H1 (cell line): ENCODE measurements at regions not wholly inside any gene's neighbourhood (a gene's known extent, or its start where the extent isn't known, plus 50 kb on each side); places are given as distances from the start of the nearest gene placed in this dataset.
A peak's percentile ranks its signal among the peaks of the same experiment; 100 is the strongest.

Experiments used
- CTCF ChIA-PET: fragments of 300-600 bp; sonication (Branson Sonifier 250); formaldehyde crosslinking; loops from one replicate; lab custom pipeline; 2021; ENCODE audit not compliant: partially characterized antibody; lab: Charles Lee
- POLR2A ChIA-PET: fragments of 300-600 bp; sonication (Branson Sonifier 250); formaldehyde crosslinking; loops from one replicate; lab custom pipeline; 2021; ENCODE audit warnings: inconsistent platforms; ENCODE audit not compliant: partially characterized antibody; lab: Charles Lee
- DNase-seq, 2 experiments: peaks; one replicate each; pipeline versions ENCODE4 v3.0.0 to v3.0.0-alpha.2; 2010 to 2022; ENCODE audit warnings: low spot score in 2 of 2, low read depth in 1 of 2, mixed read lengths in 1 of 2
- FAIRE-seq: peaks from 2 replicates; lab custom pipeline; 2011; peaks lifted over from hg19 to GRCh38; lab: Jason Lieb, UNC
- H2AFZ ChIP-seq: 2 replicates; pipeline ENCODE4 v1.8.1; 2012; ENCODE audit warnings: low read length, inconsistent platforms
- H2AK5ac ChIP-seq: 2 replicates; pipeline ENCODE4 v1.6.1; 2013; ENCODE audit warnings: low read depth, low read length
- H2BK120ac ChIP-seq: replicated peaks from 2 replicates; pipeline ENCODE3; 2013; ENCODE audit warnings: low read depth, low read length, inconsistent platforms
- H2BK12ac ChIP-seq: 2 replicates; pipeline ENCODE4 v1.6.1; 2013; ENCODE audit warnings: low read depth, low read length
- H2BK15ac ChIP-seq: 2 replicates; pipeline ENCODE4 v1.6.1; 2013; ENCODE audit warnings: low read length
- H2BK20ac ChIP-seq: 2 replicates; pipeline ENCODE4 v1.6.1; 2013; ENCODE audit warnings: low read length
- H2BK5ac ChIP-seq: 2 replicates; pipeline ENCODE4 v1.6.1; 2013; ENCODE audit warnings: low read depth, low read length
- H3K14ac ChIP-seq: 2 replicates; pipeline ENCODE4 v1.6.1; 2013; ENCODE audit warnings: inconsistent platforms; ENCODE audit not compliant: insufficient read length
- H3K18ac ChIP-seq: 2 replicates; pipeline ENCODE4 v1.6.1; 2013; ENCODE audit warnings: low read length; ENCODE audit errors: extremely low read depth
- H3K23ac ChIP-seq: 2 replicates; pipeline ENCODE4 v1.6.1; 2013; ENCODE audit warnings: inconsistent platforms; ENCODE audit not compliant: insufficient read length
- H3K23me2 ChIP-seq: 2 replicates; pipeline ENCODE4 v1.6.1; 2013; ENCODE audit warnings: low read depth, low read length
- H3K27ac ChIP-seq: 2 replicates; pipeline ENCODE4 v1.6.1; 2011; ENCODE audit warnings: low read depth, low read length, inconsistent platforms
- H3K27me3 ChIP-seq, 4 experiments: replicated peaks in 1 of 4; 1 replicate in 1 of 4; 2 replicates in 3 of 4; pipeline versions ENCODE4 v1.6.1 to v1.8.1; 2011 to 2013; ENCODE audit warnings: low read length in 3 of 4, mild to moderate bottlenecking in 3 of 4, inconsistent platforms in 2 of 4, mixed read lengths in 2 of 4, moderate library complexity in 1 of 4; ENCODE audit not compliant: control insufficient read depth in 3 of 4, insufficient read depth in 3 of 4; ENCODE audit errors: extremely low read depth in 1 of 4
- H3K36me3 ChIP-seq, 4 experiments: 2 replicates each; pipeline versions ENCODE4 v1.6.1 to v1.8.1; 2011 to 2013; ENCODE audit warnings: mild to moderate bottlenecking in 4 of 4, low read length in 3 of 4, moderate library complexity in 2 of 4, control low read depth in 1 of 4, inconsistent platforms in 1 of 4; ENCODE audit not compliant: insufficient read depth in 4 of 4, control insufficient read depth in 2 of 4
- H3K4ac ChIP-seq: replicated peaks from 2 replicates; pipeline ENCODE3; 2013; ENCODE audit warnings: low read length, low read depth, mixed read lengths, inconsistent platforms; ENCODE audit not compliant: insufficient read length
- H3K4me1 ChIP-seq, 4 experiments: replicated peaks in 1 of 4; 1 replicate in 1 of 4; 2 replicates in 3 of 4; pipeline versions ENCODE4 v1.6.1 to v1.8.1; 2011 to 2013; ENCODE audit warnings: low read length in 3 of 4, inconsistent platforms in 2 of 4, mixed read lengths in 1 of 4; ENCODE audit not compliant: insufficient read depth in 4 of 4, control insufficient read depth in 3 of 4
- H3K4me2 ChIP-seq, 2 experiments: 2 replicates each; pipeline versions ENCODE4 v1.6.1 to v1.8.1; 2011 to 2013; ENCODE audit warnings: low read depth in 2 of 2, low read length in 2 of 2, control low read depth in 1 of 2, inconsistent platforms in 1 of 2, mild to moderate bottlenecking in 1 of 2; ENCODE audit not compliant: insufficient read depth in 1 of 2
- H3K4me3 ChIP-seq, 4 experiments: fragments of 200-600, 300-600 bp in 1 of 4; sonication (generic), shearing (Covaris generic), sonication (Bioruptor Twin) in 1 of 4; 2 replicates each; pipeline versions ENCODE4 v1.5.1 to v1.8.1; 2011 to 2016; ENCODE audit warnings: low read length in 4 of 4, low read depth in 3 of 4, control low read depth in 2 of 4, inconsistent platforms in 2 of 4, mild to moderate bottlenecking in 2 of 4, mixed read lengths in 1 of 4, moderate library complexity in 1 of 4; ENCODE audit not compliant: insufficient read depth in 2 of 4; ENCODE audit errors: extremely low read depth in 1 of 4
- H3K56ac ChIP-seq: replicated peaks from 2 replicates; pipeline ENCODE3; 2013; ENCODE audit warnings: low read depth, mild to moderate bottlenecking, mixed read lengths, low read length, inconsistent platforms; ENCODE audit not compliant: insufficient read length
- H3K79me1 ChIP-seq: 2 replicates; pipeline ENCODE4 v1.6.1; 2013; ENCODE audit warnings: low read depth, low read length, control low read depth
- H3K79me2 ChIP-seq, 2 experiments: 2 replicates each; pipeline versions ENCODE4 v1.6.1 to v1.8.1; 2012 to 2013; ENCODE audit warnings: low read length in 2 of 2, mild to moderate bottlenecking in 2 of 2, inconsistent platforms in 1 of 2; ENCODE audit not compliant: insufficient read depth in 2 of 2, control insufficient read depth in 1 of 2
- H3K9ac ChIP-seq, 4 experiments: replicated peaks in 1 of 4; 1 replicate in 1 of 4; 2 replicates in 3 of 4; pipeline versions ENCODE4 v1.6.1 to v1.8.1; 2011 to 2013; ENCODE audit warnings: low read depth in 3 of 4, low read length in 3 of 4, control low read depth in 2 of 4, mild to moderate bottlenecking in 2 of 4, moderate library complexity in 2 of 4, inconsistent platforms in 1 of 4; ENCODE audit errors: extremely low read depth in 1 of 4
- H3K9me3 ChIP-seq, 2 experiments: 2 replicates each; pipeline versions ENCODE4 v1.6.1 to v1.8.1; 2012 to 2013; ENCODE audit warnings: mild to moderate bottlenecking in 2 of 2, moderate library complexity in 2 of 2, control low read depth in 1 of 2, inconsistent platforms in 1 of 2, low read depth in 1 of 2, low read length in 1 of 2, mixed read lengths in 1 of 2; ENCODE audit not compliant: insufficient read depth in 2 of 2
- H4K20me1 ChIP-seq, 2 experiments: replicated peaks in 1 of 2; 2 replicates each; pipeline versions ENCODE3 to v1.8.1; 2011 to 2013; ENCODE audit warnings: inconsistent platforms in 2 of 2, low read length in 2 of 2, mild to moderate bottlenecking in 1 of 2; ENCODE audit not compliant: insufficient read depth in 2 of 2, control insufficient read depth in 1 of 2
- H4K5ac ChIP-seq: 2 replicates; pipeline ENCODE4 v1.6.1; 2013; ENCODE audit warnings: low read length, low read depth, mixed read lengths, inconsistent platforms; ENCODE audit not compliant: insufficient read length
- H4K8ac ChIP-seq: 2 replicates; pipeline ENCODE4 v1.8.0; 2013; ENCODE audit warnings: mild to moderate bottlenecking, moderate library complexity, low read length, inconsistent platforms; ENCODE audit not compliant: insufficient read depth; ENCODE audit errors: extremely low read depth
- H4K91ac ChIP-seq: replicated peaks from 2 replicates; pipeline ENCODE3; 2013; ENCODE audit warnings: low read length, mixed read lengths, inconsistent platforms; ENCODE audit not compliant: insufficient read length
- ASH2L ChIP-seq: fragments of 200-600, 300-600 bp; sonication (generic); IDR thresholded peaks from one replicate; pipeline ENCODE4 v1.7.1; 2017; ENCODE audit warnings: low read length
- HDAC2 ChIP-seq, 2 experiments: fragments of 300-600 bp in 1 of 2; sonication (generic) in 1 of 2; IDR thresholded peaks; 2 replicates each; pipeline ENCODE4 v1.6.1; 2011 to 2012; ENCODE audit warnings: low read depth in 2 of 2, low read length in 2 of 2, mild to moderate bottlenecking in 2 of 2, moderate library complexity in 2 of 2, borderline replicate concordance in 1 of 2, inconsistent platforms in 1 of 2
- JUND ChIP-seq: IDR thresholded peaks from 2 replicates; pipeline ENCODE4 v1.6.1; 2011; ENCODE audit warnings: mild to moderate bottlenecking, improper control_type of control experiment, low read length
- POLR2A ChIP-seq, 2 experiments: IDR thresholded peaks; 1 replicate in 1 of 2; 2 replicates in 1 of 2; pipeline ENCODE4 v1.6.1; 2011; ENCODE audit warnings: low read depth in 2 of 2, low read length in 2 of 2, mild to moderate bottlenecking in 2 of 2; ENCODE audit errors: control extremely low read depth in 1 of 2
- POU5F1 ChIP-seq: IDR thresholded peaks from 2 replicates; pipeline ENCODE4 v1.6.1; 2011; ENCODE audit warnings: low read depth, mild to moderate bottlenecking, low read length, moderate library complexity
- RAD21 ChIP-seq, 2 experiments: IDR thresholded peaks in 1 of 2; conservative IDR thresholded peaks in 1 of 2; 2 replicates each; pipeline ENCODE4 v1.6.1; 2011; ENCODE audit warnings: low read depth in 2 of 2, low read length in 2 of 2, improper control_type of control experiment in 1 of 2, inconsistent platforms in 1 of 2, mild to moderate bottlenecking in 1 of 2, moderate library complexity in 1 of 2
- RBBP5 ChIP-seq: IDR thresholded peaks from 2 replicates; pipeline ENCODE4 v1.7.1; 2012; ENCODE audit warnings: low read depth, mild to moderate bottlenecking, inconsistent platforms, low read length, moderate library complexity, borderline replicate concordance
- RNF2 ChIP-seq: fragments of 200-900, 300-1000 bp; sonication (generic); IDR thresholded peaks from 2 replicates; pipeline ENCODE4 v1.7.1; 2016; ENCODE audit warnings: borderline replicate concordance, low read depth, mild to moderate bottlenecking, antibody characterized with exemption, low read length; ENCODE audit not compliant: poor library complexity, severe bottlenecking; ENCODE audit errors: missing control alignments
- RXRA ChIP-seq: IDR thresholded peaks from 2 replicates; pipeline ENCODE4 v1.6.1; 2011; ENCODE audit warnings: low read depth, mild to moderate bottlenecking, low read length, moderate library complexity; ENCODE audit not compliant: insufficient read depth
- SAP30 ChIP-seq: fragments of 300-600 bp; sonication (generic); IDR thresholded peaks from 2 replicates; pipeline ENCODE4 v1.7.1; 2012; ENCODE audit warnings: low read length, moderate library complexity, mild to moderate bottlenecking, inconsistent platforms; ENCODE audit not compliant: insufficient read depth, insufficient replicate concordance
- SP4 ChIP-seq: IDR thresholded peaks from 2 replicates; pipeline ENCODE4 v1.6.1; 2012; ENCODE audit warnings: low read length, inconsistent platforms
- SRF ChIP-seq: IDR thresholded peaks from 2 replicates; pipeline ENCODE4 v1.6.1; 2011; ENCODE audit warnings: mild to moderate bottlenecking, low read depth, low read length, moderate library complexity
- TAF1 ChIP-seq: IDR thresholded peaks from 2 replicates; pipeline ENCODE4 v1.6.1; 2011; ENCODE audit warnings: mild to moderate bottlenecking, low read depth, low read length
- YY1 ChIP-seq: IDR thresholded peaks from 2 replicates; pipeline ENCODE4 v1.6.1; 2011; ENCODE audit warnings: low read depth, mild to moderate bottlenecking, low read length
- ZNF274 ChIP-seq: IDR thresholded peaks from 2 replicates; pipeline ENCODE4 v1.7.0; 2012; ENCODE audit warnings: low read length, borderline replicate concordance; ENCODE audit errors: extremely low read depth
- WGBS, 2 experiments: shearing (Covaris generic) in 1 of 2; methylation state at CpG; one replicate each; pipeline versions ENCODE4 v1.1.6 to v1.1.7; 2013 to 2015; ENCODE audit warnings: low lambda C conversion rate in 2 of 2, mixed read lengths in 2 of 2, inconsistent platforms in 1 of 2, low coverage in 1 of 2, missing lambda C conversion rate in 1 of 2; ENCODE audit not compliant: insufficient replicate concordance in 2 of 2, insufficient coverage in 1 of 2, insufficient read length in 1 of 2; ENCODE audit errors: extremely low coverage in 1 of 2, missing lambda C conversion rate in 1 of 2; 5-methylcytosine and 5-hydroxymethylcytosine counted together

- ChIA-PET POLR2A (no interaction called here), CTCF (interaction anchor here (1.0 to 1.1 kb wide), 2 partner anchors 34 to 158 kb away, joined by 3 to 5 read pairs; no protein-coding TSS in a partner anchor)
- Histone ChIP-seq H3K18ac (no peak overlapping the region), H4K5ac (no peak overlapping the region), H3K79me2 (no peaks in the 10 kb centered on the region), H3K9ac (no peak overlapping the region), H3K23ac (no peak overlapping the region), H4K20me1 (no peaks in the 10 kb centered on the region), H3K9me3 (no peaks in the 10 kb centered on the region), H2AFZ (peak overlapping the region; percentile 59; the same call in 1 of the 2 replicates), H2AK5ac (no peak overlapping the region), H2BK12ac (no peak overlapping the region), H3K4me1 (no peaks in the 10 kb centered on the region), H2BK5ac (no peak overlapping the region), H3K27me3 (no peaks in the 10 kb centered on the region), H3K36me3 (no peaks in the 10 kb centered on the region), H3K27ac (no peak overlapping the region), H4K91ac (no peak overlapping the region), H3K4me3 (no peak overlapping the region), H2BK20ac (no peak overlapping the region), H3K79me1 (no peaks in the 10 kb centered on the region), H3K14ac (no peak overlapping the region), H3K23me2 (no peaks in the 10 kb centered on the region), H3K4ac (no peak overlapping the region), H4K8ac (no peak overlapping the region), H2BK120ac (no peak overlapping the region), H3K4me2 (no peak overlapping the region), H2BK15ac (no peak overlapping the region), H3K56ac (no peak overlapping the region)
- WGBS, 2 experiments, result 77% methylated on average over 1 of the region's 1 CpG; no CpG with 5 or more reads in 1 of the 2 experiments
- DNase-seq, result no peak
- no peak for FAIRE-seq
- no peak for TF ChIP-seq TAF1
- TF ChIP-seq YY1, result no peak
- TF ChIP-seq RXRA, result no peak
- TF ChIP-seq RNF2, result no peak
- TF ChIP-seq SP4, result no peak
- no peak for TF ChIP-seq RBBP5
- TF ChIP-seq SAP30, result no peak
- no peak for TF ChIP-seq ASH2L
- TF ChIP-seq ZNF274, result no peak
- no peak for TF ChIP-seq POLR2A (IDR thresholded peaks at IDR 0.05; ENCODE audit: control extremely low read depth in 1 of 2, low read depth in 2 of 2, low read length in 2 of 2)
- no peak for TF ChIP-seq HDAC2 (IDR thresholded peaks at IDR 0.05; ENCODE audit: borderline replicate concordance in 1 of 2, low read depth in 2 of 2, low read length in 2 of 2)
- no peak for TF ChIP-seq JUND
- no peak for TF ChIP-seq SRF
- no peak for TF ChIP-seq RAD21 (IDR thresholded peaks at IDR 0.05 in 1 of 2, conservative IDR thresholded peaks at IDR 0.05 in 1 of 2; ENCODE audit: low read depth in 2 of 2, low read length in 2 of 2)
- TF ChIP-seq POU5F1, result no peak
These were observed 102.5 kb upstream of the ADAMTS16 start for GRCh38 chr5:5037674-5038073.
